Keratinocyte (primary cell): ENCODE measurements at regions not wholly inside any gene's neighbourhood (a gene's known extent, or its start where the extent isn't known, plus 50 kb on each side); places are given as distances from the start of the nearest gene placed in this dataset.

ENCODE experiments used
- DNase-seq: peaks from one replicate; pipeline ENCODE4 v3.0.0-alpha.2; 2011; ENCODE audit warnings: low read depth, missing footprints, low spot score
- FAIRE-seq: peaks from 2 replicates; lab custom pipeline; 2011; peaks lifted over from hg19 to GRCh38; lab: Jason Lieb, UNC
- H2AFZ ChIP-seq: 2 replicates; pipeline ENCODE4 v1.6.0; 2012; ENCODE audit warnings: low read length, control low read depth, inconsistent platforms; ENCODE audit not compliant: control insufficient read depth
- H3K27ac ChIP-seq: 2 replicates; pipeline ENCODE4 v1.5.1; 2011; ENCODE audit warnings: low read length; ENCODE audit not compliant: control insufficient read depth, insufficient read depth
- H3K27me3 ChIP-seq: 3 replicates; pipeline ENCODE4 v1.6.0; 2011; ENCODE audit warnings: low read length; ENCODE audit not compliant: control insufficient read depth, insufficient read depth; ENCODE audit errors: extremely low read depth
- H3K36me3 ChIP-seq, 2 experiments: 2 replicates in 1 of 2; 3 replicates in 1 of 2; pipeline ENCODE4 v1.5.1; 2011; ENCODE audit warnings: low read length in 2 of 2, mild to moderate bottlenecking in 1 of 2; ENCODE audit not compliant: control insufficient read depth in 2 of 2, insufficient read depth in 2 of 2; ENCODE audit errors: extremely low read depth in 1 of 2
- H3K4me1 ChIP-seq: 3 replicates; pipeline ENCODE4 v1.5.1; 2011; ENCODE audit warnings: low read length; ENCODE audit not compliant: control insufficient read depth, insufficient read depth; ENCODE audit errors: extremely low read depth
- H3K4me2 ChIP-seq: 3 replicates; pipeline ENCODE4 v1.6.0; 2011; ENCODE audit warnings: low read depth, low read length; ENCODE audit not compliant: control insufficient read depth, insufficient read depth; ENCODE audit errors: extremely low read depth
- H3K4me3 ChIP-seq, 3 experiments: fragments of 200-600 bp in 1 of 3; sonication (generic) in 1 of 3; 2 replicates in 2 of 3; 3 replicates in 1 of 3; pipeline ENCODE4 v1.5.1; 2011 to 2016; ENCODE audit warnings: low read length in 3 of 3, mild to moderate bottlenecking in 3 of 3, control low read depth in 2 of 3, inconsistent platforms in 1 of 3, low read depth in 1 of 3, mixed read lengths in 1 of 3, mixed run types in 1 of 3, moderate library complexity in 1 of 3; ENCODE audit not compliant: control insufficient read depth in 2 of 3, insufficient read depth in 2 of 3; ENCODE audit errors: extremely low read depth in 1 of 3
- H3K79me2 ChIP-seq: 2 replicates; pipeline ENCODE4 v1.6.0; 2012; ENCODE audit warnings: low read length; ENCODE audit not compliant: control insufficient read depth, insufficient read depth
- H3K9ac ChIP-seq: 3 replicates; pipeline ENCODE4 v1.6.0; 2011; ENCODE audit warnings: low read length; ENCODE audit not compliant: control insufficient read depth, insufficient read depth; ENCODE audit errors: extremely low read depth
- H3K9me1 ChIP-seq: 3 replicates; pipeline ENCODE4 v1.6.0; 2011; ENCODE audit warnings: low read length; ENCODE audit not compliant: control insufficient read depth, insufficient read depth; ENCODE audit errors: extremely low read depth
- H3K9me3 ChIP-seq: 2 replicates; pipeline ENCODE4 v1.5.1; 2012; ENCODE audit warnings: low read depth, low read length; ENCODE audit not compliant: control insufficient read depth
- H4K20me1 ChIP-seq: 3 replicates; pipeline ENCODE4 v1.6.0; 2011; ENCODE audit warnings: low read length; ENCODE audit not compliant: control insufficient read depth, insufficient read depth; ENCODE audit errors: extremely low read depth
- CTCF ChIP-seq, 3 experiments: IDR thresholded peaks in 1 of 3; conservative IDR thresholded peaks in 1 of 3; optimal IDR thresholded peaks in 1 of 3; 2 replicates in 2 of 3; 3 replicates in 1 of 3; pipeline versions ENCODE3 to v1.5.1; 2011; ENCODE audit warnings: low read length in 3 of 3, mild to moderate bottlenecking in 3 of 3, moderate library complexity in 2 of 3, control low read depth in 1 of 3, inconsistent platforms in 1 of 3; ENCODE audit not compliant: insufficient read depth in 2 of 3; ENCODE audit errors: extremely low read depth in 1 of 3
- EZH2 ChIP-seq: IDR thresholded peaks from one replicate; pipeline ENCODE4 v1.6.1; 2012; ENCODE audit warnings: inconsistent platforms, mild to moderate bottlenecking, low read length, moderate library complexity
- dilution Hi-C: fragments of 300-500 bp; cut with MboI; formaldehyde crosslinking; loops from one replicate; pipeline ENCODE4 v1.7.0; 2020; ENCODE audit warnings: low sequenced_read_pairs; ENCODE audit not compliant: extremely low pct_ligation_motif_present

GRCh38 chr13:94780421-94780820, 68.1 kb upstream of the SOX21 start:
- Histone ChIP-seq H3K79me2 (no peaks in the 10 kb centered on the region), H3K4me1 (no peaks in the 10 kb centered on the region), H3K9me3 (no peaks in the 10 kb centered on the region), H3K9ac (no peak overlapping the region), H3K27me3 (no peaks in the 10 kb centered on the region), H3K36me3 (no peaks in the 10 kb centered on the region), H3K9me1 (no peaks in the 10 kb centered on the region), H4K20me1 (no peaks in the 10 kb centered on the region), H3K4me2 (no peak overlapping the region), H2AFZ (no peak overlapping the region), H3K4me3 (no peak overlapping the region), H3K27ac (no peak overlapping the region)
- no peak for TF ChIP-seq EZH2
- TF ChIP-seq CTCF (optimal IDR thresholded peaks at IDR 0.05 in 1 of 3, IDR thresholded peaks at IDR 0.05 in 1 of 3, conservative IDR thresholded peaks at IDR 0.05 in 1 of 3; ENCODE audit: extremely low read depth in 1 of 3, insufficient read depth in 2 of 3, low read length in 3 of 3): no peak
- DNase-seq: no peak
- no peak for FAIRE-seq
- dilution Hi-C loops: no loop called here

GRCh38 chr13:94778986-94779385, 66.6 kb upstream of the SOX21 start:
- TF ChIP-seq CTCF (optimal IDR thresholded peaks at IDR 0.05 in 1 of 3, IDR thresholded peaks at IDR 0.05 in 1 of 3, conservative IDR thresholded peaks at IDR 0.05 in 1 of 3; ENCODE audit: extremely low read depth in 1 of 3, insufficient read depth in 2 of 3, low read length in 3 of 3) (no peak), EZH2 (no peak)
- Histone ChIP-seq H3K4me3 (no peak overlapping the region), H2AFZ (no peak overlapping the region), H3K9me1 (no peaks in the 10 kb centered on the region), H4K20me1 (no peaks in the 10 kb centered on the region), H3K9ac (no peak overlapping the region), H3K9me3 (no peaks in the 10 kb centered on the region), H3K27me3 (no peaks in the 10 kb centered on the region), H3K27ac (no peak overlapping the region), H3K36me3 (no peaks in the 10 kb centered on the region), H3K4me2 (no peak overlapping the region), H3K79me2 (no peaks in the 10 kb centered on the region), H3K4me1 (no peaks in the 10 kb centered on the region)
- dilution Hi-C loops: no loop called here
- DNase-seq: no peak
- no peak for FAIRE-seq
